ENCODE measurements at regions not wholly inside any gene's neighbourhood (a gene's known extent, or its start where the extent isn't known, plus 50 kb on each side); places are given as distances from the start of the nearest gene placed in this dataset.

DNA sequence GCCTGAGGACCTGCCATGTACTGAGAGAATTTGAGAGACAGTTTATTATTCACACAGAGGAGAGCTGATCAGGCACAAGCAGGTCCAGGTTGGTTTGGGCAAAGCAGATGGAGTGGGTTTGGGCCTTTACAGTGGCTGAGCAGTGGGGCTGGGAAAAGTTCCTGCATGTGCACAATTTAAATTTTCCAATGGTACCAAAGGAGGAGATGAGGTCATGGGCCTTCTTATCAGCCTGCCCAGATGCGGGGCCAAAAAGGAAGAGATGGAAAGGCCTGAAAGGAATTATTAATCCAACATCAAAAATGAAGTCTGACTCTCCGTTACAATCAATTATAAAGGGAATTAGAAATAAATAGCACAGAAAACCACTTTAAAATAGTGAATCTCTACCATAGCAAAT is 367.6 kb downstream of the TMEM135 start:
- TF ChIP-seq, protein P1, sequence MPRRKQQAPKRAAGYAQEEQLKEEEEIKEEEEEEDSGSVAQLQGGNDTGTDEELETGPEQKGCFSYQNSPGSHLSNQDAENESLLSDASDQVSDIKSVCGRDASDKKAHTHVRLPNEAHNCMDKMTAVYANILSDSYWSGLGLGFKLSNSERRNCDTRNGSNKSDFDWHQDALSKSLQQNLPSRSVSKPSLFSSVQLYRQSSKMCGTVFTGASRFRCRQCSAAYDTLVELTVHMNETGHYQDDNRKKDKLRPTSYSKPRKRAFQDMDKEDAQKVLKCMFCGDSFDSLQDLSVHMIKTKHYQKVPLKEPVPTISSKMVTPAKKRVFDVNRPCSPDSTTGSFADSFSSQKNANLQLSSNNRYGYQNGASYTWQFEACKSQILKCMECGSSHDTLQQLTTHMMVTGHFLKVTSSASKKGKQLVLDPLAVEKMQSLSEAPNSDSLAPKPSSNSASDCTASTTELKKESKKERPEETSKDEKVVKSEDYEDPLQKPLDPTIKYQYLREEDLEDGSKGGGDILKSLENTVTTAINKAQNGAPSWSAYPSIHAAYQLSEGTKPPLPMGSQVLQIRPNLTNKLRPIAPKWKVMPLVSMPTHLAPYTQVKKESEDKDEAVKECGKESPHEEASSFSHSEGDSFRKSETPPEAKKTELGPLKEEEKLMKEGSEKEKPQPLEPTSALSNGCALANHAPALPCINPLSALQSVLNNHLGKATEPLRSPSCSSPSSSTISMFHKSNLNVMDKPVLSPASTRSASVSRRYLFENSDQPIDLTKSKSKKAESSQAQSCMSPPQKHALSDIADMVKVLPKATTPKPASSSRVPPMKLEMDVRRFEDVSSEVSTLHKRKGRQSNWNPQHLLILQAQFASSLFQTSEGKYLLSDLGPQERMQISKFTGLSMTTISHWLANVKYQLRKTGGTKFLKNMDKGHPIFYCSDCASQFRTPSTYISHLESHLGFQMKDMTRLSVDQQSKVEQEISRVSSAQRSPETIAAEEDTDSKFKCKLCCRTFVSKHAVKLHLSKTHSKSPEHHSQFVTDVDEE (CRISPR knock-in tag; IDR thresholded peaks at IDR 0.05) = no peak
- no peak for TF ChIP-seq ZFP30 (CRISPR knock-in tag; IDR thresholded peaks at IDR 0.05)
- TF ChIP-seq OSR1 (CRISPR knock-in tag; IDR thresholded peaks at IDR 0.05) = no peak
- TF ChIP-seq TCF4 (CRISPR knock-in tag; IDR thresholded peaks at IDR 0.05; ENCODE audit: borderline replicate concordance) = no peak
- no peak for TF ChIP-seq TOX (CRISPR knock-in tag; IDR thresholded peaks at IDR 0.05; ENCODE audit: borderline replicate concordance)
- TF ChIP-seq, protein P2, sequence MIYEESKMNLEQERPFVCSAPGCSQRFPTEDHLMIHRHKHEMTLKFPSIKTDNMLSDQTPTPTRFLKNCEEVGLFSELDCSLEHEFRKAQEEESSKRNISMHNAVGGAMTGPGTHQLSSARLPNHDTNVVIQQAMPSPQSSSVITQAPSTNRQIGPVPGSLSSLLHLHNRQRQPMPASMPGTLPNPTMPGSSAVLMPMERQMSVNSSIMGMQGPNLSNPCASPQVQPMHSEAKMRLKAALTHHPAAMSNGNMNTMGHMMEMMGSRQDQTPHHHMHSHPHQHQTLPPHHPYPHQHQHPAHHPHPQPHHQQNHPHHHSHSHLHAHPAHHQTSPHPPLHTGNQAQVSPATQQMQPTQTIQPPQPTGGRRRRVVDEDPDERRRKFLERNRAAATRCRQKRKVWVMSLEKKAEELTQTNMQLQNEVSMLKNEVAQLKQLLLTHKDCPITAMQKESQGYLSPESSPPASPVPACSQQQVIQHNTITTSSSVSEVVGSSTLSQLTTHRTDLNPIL (CRISPR knock-in tag; IDR thresholded peaks at IDR 0.05; ENCODE audit: low read depth) = no peak
- TF ChIP-seq, protein P3, sequence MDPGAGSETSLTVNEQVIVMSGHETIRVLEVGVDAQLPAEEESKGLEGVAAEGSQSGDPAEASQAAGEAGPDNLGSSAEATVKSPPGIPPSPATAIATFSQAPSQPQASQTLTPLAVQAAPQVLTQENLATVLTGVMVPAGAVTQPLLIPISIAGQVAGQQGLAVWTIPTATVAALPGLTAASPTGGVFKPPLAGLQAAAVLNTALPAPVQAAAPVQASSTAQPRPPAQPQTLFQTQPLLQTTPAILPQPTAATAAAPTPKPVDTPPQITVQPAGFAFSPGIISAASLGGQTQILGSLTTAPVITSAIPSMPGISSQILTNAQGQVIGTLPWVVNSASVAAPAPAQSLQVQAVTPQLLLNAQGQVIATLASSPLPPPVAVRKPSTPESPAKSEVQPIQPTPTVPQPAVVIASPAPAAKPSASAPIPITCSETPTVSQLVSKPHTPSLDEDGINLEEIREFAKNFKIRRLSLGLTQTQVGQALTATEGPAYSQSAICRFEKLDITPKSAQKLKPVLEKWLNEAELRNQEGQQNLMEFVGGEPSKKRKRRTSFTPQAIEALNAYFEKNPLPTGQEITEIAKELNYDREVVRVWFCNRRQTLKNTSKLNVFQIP (CRISPR knock-in tag; IDR thresholded peaks at IDR 0.05; ENCODE audit: borderline replicate concordance, low read depth) = no peak
- TF ChIP-seq RARB (CRISPR knock-in tag; IDR thresholded peaks at IDR 0.05) = no peak
- TF ChIP-seq PPARA (CRISPR knock-in tag; IDR thresholded peaks at IDR 0.05; ENCODE audit: borderline replicate concordance) = no peak
- no peak for TF ChIP-seq ZFP3 (CRISPR knock-in tag; IDR thresholded peaks at IDR 0.05)
- TF ChIP-seq SNAI2 (CRISPR knock-in tag; IDR thresholded peaks at IDR 0.05) = no peak
- TF ChIP-seq GLIS3 (CRISPR knock-in tag; IDR thresholded peaks at IDR 0.05) = no peak
- no peak for TF ChIP-seq ZNF70 (CRISPR knock-in tag; IDR thresholded peaks at IDR 0.05)
- TF ChIP-seq CSDC2 (CRISPR knock-in tag; IDR thresholded peaks at IDR 0.05) = no peak
- no peak for TF ChIP-seq ZC3H10 (CRISPR knock-in tag; IDR thresholded peaks at IDR 0.05)
- no peak for TF ChIP-seq ARNTL (CRISPR knock-in tag; IDR thresholded peaks at IDR 0.05; ENCODE audit: borderline replicate concordance, low read depth)
- TF ChIP-seq ZNF8 (CRISPR knock-in tag; IDR thresholded peaks at IDR 0.05) = no peak
- ATAC-seq = no peak

DNA sequence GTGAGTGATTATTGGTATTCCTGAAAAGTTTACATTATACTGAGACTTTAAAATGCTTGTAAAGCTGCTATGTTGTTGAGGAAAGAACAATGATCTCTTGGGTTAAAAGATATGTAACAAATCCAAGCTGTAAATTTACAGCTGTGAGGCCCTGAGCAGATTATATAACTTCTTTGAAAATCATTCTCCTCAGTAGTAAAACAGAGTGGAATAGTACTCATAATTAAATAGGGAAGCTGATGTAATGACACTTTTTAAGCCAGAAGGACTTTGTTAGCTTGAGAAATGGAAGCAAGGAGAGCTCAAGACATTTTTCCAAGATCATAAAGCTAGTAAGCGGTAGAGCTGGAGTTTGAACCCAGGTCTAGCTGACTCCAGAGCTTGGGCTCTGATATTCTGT is 363.9 kb downstream of the TMEM135 start:
- TF ChIP-seq ARNTL (CRISPR knock-in tag; IDR thresholded peaks at IDR 0.05; ENCODE audit: borderline replicate concordance, low read depth) = no peak
- no peak for TF ChIP-seq GLIS3 (CRISPR knock-in tag; IDR thresholded peaks at IDR 0.05)
- TF ChIP-seq PPARA (CRISPR knock-in tag; IDR thresholded peaks at IDR 0.05; ENCODE audit: borderline replicate concordance) = no peak
- TF ChIP-seq, protein P4, sequence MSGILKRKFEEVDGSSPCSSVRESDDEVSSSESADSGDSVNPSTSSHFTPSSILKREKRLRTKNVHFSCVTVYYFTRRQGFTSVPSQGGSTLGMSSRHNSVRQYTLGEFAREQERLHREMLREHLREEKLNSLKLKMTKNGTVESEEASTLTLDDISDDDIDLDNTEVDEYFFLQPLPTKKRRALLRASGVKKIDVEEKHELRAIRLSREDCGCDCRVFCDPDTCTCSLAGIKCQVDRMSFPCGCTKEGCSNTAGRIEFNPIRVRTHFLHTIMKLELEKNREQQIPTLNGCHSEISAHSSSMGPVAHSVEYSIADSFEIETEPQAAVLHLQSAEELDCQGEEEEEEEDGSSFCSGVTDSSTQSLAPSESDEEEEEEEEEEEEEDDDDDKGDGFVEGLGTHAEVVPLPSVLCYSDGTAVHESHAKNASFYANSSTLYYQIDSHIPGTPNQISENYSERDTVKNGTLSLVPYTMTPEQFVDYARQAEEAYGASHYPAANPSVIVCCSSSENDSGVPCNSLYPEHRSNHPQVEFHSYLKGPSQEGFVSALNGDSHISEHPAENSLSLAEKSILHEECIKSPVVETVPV (CRISPR knock-in tag; IDR thresholded peaks at IDR 0.05) = no peak
- no peak for TF ChIP-seq PATZ1 (CRISPR knock-in tag; IDR thresholded peaks at IDR 0.05; ENCODE audit: borderline replicate concordance)
- TF ChIP-seq SNAI2 (CRISPR knock-in tag; IDR thresholded peaks at IDR 0.05) = no peak
- no peak for ATAC-seq

- TF ChIP-seq ARNTL (CRISPR knock-in tag; IDR thresholded peaks at IDR 0.05; ENCODE audit: borderline replicate concordance, low read depth) = no peak
- TF ChIP-seq ISL1 (CRISPR knock-in tag; IDR thresholded peaks at IDR 0.05) = no peak
- TF ChIP-seq, protein P1 (CRISPR knock-in tag; IDR thresholded peaks at IDR 0.05) = no peak
- no peak for TF ChIP-seq OSR1 (CRISPR knock-in tag; IDR thresholded peaks at IDR 0.05)
- no peak for TF ChIP-seq ZFP30 (CRISPR knock-in tag; IDR thresholded peaks at IDR 0.05)
- ATAC-seq = no peak
These were observed 361.6 kb downstream of the TMEM135 start for GRCh38 chr11:87399341-87399740.
